GM21717 (cell line): ENCODE measurements at regions not wholly inside any gene's neighbourhood (a gene's known extent, or its start where the extent isn't known, plus 50 kb on each side); places are given as distances from the start of the nearest gene placed in this dataset.

Source experiments
- ATAC-seq: cut with Tn5 transposase; IDR thresholded peaks from one replicate; pipeline ENCODE4 v1.9.1; 2021; ENCODE audit warnings: mild to moderate bottlenecking, moderate library complexity; ENCODE audit not compliant: unreplicated experiment

DNA sequence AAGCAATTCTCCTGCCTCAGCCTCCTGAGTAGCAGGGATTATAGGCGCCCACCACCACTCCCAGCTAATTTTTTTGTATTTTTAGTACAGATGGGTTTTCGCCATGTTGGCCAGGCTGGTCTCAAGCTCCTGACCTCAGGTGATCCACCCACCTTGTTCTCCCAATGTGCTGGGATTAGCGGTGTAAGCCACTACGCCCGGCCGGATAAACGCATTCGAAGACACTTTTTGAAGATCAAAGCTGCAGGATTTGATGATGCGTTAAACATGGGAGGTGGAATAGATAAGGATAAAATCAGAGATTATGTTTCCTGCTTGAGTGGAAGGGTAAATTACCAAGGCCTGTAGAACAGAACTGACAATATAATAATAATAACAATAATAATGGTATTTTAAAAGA, 389.4 kb upstream of the POU3F1 start:
- ATAC-seq = no peak

DNA sequence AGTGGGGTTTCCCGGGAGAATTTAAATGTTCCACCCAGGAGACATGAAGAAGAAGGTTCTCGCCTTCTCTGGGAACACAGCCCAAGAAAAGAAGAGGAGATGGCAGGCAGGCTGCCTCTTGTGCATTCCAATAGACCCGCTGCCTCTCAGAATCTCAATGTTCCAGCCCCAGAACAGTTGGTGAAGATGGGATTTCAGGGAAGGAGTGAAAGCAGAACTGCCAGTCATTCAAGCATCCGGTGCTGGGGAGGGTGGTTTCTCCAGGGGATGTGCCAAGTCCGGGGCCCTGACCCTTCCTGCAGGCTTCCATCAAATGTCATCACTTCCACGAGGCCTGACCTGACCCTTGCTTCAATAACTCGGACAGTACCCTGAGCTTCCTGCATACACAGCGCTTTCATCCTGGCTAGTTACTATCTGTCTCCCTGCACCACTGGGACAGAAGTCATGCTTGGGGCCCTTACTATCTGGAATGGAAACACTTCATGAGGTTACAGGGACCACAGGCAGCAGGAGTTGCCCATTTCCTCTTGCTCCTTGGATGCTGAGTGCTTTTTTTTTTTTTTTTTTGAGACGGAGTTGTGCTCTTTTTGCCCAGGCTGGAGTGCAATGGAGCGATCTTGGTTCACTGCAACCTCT, 386.6 kb upstream of the POU3F1 start:
- ATAC-seq = no peak

DNA sequence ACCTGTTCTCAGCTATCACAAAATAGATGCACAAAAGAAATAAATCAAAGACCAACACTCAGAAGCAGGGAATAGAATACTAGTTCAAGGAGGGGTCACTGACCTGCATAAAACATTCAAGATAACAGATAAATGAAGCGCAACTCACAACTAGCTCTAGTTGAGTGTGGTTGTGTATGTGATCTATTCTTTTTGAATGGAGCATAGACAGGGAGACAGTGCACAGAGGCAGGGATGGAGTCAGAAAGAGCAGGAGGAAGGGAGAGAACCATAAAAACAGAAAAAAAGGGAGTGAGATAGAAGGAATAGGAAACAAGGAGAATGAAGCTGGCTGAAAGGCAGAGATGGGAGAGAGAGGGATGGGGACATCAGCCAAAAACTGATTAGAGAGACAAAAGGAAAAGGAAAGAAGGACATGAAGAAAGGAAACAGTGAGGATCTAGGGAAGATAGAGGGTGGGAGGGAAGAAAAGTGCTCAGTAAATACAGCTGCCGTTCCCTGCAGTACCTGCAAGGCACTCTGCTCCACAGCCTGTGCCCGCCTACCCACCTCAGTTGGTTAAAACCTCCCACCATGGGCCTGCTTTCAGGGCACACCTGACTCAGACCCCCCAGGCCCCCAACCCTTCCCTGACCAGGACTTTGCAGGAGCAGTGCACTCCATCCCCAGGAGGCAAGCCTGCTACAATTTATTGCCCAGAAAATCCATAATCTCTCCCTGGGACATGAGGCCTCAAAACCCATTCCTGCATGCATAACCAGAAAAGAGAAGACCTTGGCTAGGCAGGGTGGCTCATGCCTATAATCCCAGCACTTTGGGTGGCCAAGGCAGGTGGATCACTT, 385.2 kb upstream of the POU3F1 start:
- no peak for ATAC-seq

DNA sequence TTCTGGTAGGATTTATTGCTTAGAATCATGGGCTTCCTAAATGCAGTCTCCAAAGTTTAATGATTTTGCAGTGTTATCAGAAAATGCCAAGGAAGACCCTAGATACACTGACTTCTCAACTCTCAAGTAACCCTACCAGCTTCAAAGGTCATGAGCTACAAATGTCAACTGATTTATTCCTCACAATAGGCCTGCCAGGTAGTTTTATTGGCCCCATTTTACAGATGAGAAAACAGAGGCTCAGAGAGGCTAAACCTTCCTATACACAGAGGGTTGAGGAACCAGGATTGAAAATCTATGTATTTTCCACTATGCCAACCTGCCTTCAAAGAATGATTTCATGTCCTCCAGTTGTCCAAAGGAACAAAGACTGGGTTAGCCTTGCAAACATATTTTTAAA, 384.4 kb upstream of the POU3F1 start:
- ATAC-seq = no peak

DNA sequence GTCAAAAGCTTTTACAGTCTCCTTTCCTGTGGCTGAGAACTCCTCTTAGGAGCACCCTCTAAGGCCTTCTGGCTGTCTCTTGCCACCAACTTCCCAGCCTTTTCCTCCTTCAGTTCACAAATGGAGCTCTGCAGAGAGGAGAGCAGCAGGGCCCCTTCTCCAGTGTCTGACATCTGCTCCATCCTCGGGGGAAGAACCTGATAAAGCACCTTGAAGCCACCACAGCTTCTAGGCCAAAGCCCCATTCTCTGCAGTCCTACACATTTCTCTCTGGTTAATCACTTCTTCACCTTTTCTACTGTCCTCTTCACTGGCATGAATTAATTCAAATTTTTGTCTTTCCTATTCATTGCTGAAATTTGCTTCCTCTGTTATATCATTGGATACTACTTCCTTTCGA, 378.1 kb upstream of the POU3F1 start:
- no peak for ATAC-seq

DNA sequence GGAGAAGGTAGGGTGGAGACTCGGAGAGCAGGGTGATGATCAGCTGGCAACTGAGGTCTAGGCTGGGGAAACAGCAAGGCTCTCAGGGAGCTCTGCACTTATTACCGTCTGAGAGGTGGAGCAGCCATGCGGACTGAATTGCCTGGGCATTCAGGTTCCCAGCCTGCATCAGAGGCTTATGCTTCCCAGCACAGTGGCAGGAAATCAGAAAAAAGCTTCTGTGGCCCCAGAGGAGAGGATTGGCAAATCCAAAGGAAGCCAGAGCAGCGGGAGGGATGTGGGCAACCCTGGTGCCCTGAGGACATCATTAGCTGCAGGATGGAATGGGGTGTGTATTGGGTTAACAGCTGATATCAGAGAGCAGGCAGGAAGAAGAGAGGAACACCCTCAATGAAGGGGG, 374.1 kb upstream of the POU3F1 start:
- no peak for ATAC-seq

DNA sequence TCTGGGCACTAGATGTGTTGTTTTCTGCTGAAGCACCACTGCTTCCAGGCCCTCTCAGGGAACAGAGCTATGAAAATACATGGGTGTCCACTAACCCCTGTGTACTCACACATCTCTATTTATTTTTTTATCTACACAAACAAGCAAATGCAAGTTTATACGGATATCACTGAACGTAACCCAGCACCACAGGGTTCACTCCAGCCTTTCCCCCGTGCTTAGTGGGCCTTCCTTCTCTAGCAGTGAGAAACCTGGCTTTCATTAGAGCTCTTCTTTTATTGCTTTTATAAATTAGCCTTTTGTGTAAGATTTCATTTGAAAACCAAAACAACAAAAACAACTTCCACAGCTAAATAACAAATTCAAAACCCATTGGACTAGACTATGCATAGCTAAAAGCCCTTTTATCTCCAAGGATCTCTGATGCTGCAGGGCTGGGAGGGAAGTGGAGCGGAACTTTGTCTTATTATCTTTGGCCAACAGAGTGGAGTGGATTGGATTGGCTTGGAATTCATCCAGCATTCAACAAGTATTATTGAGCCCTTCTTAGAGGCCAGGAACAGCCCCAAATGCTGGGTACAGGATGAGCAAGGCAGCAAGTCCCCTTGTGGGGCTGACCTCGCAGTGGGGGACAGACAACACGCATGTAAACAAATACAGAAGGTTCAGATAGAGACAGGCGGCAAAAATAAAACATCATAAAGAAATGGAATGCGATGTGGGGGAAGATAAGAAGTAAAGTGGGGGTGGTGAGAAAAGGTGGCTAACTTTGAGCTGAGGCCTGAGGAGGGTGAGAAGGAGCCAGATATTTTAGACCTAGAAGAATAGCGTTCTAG, 371.8 kb upstream of the POU3F1 start:
- no peak for ATAC-seq

DNA sequence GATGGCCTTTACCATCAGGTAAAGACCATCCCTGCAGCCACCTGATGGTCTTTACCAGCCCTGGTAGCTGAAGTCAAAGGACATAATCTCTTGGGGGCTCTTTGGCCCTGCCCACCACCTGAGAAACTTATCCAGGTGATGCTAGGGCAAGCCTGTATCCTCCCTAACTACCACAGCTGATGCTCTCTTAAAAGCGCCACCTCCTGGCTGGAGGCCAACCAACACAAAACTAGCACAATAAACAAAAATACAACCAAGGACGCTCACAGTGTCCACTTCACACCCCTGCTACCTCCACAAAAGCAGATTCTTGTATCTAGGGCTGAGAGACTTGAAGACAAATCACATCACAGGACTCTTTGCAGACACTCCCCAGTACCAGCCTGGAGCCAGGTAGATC, 357.1 kb upstream of the POU3F1 start:
- ATAC-seq = no peak

DNA sequence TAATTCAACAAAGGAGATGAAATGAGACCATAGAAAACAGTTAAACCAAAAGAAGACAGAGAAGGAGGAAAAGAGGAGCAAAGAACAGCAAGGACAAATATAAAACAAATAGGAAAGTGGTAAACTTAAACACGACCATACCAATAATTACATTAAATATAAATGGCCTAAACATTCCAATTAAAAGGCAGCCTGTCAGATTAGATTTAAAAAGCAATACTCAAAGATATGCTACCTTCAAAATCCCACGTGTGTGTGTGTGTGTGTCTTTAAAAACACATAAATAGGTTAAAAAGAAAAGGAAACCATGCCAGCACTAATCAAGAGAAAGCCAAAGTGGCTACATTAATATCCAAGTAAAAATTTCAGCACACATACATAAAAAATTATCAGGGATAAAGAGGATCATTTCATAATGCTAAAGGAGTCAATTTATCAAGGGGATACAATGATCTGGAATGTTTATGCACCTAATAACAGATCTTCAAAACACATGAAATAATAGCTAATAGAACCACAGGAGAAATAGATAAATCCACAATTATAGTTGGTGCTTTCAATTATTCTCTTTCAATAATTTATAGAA, 355.7 kb upstream of the POU3F1 start:
- ATAC-seq = no peak

DNA sequence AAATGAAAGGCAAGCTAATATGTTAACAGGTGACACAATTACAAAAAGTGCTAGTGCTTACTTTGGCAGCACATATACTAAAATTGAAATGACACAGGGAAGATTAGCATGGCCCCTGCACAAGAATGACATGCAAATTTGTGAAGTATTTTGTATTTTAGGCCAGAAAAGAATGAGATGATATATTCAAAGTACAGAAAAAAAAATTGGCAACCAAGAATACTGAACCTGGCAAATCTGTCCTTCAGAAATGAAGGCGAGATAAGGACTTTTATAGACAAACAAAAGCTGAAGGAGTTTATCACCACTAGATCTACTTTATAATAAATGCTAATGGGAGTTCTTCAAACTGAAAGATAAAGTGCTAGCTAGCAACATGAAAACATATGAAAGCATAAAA, 350.0 kb upstream of the POU3F1 start:
- ATAC-seq = no peak

DNA sequence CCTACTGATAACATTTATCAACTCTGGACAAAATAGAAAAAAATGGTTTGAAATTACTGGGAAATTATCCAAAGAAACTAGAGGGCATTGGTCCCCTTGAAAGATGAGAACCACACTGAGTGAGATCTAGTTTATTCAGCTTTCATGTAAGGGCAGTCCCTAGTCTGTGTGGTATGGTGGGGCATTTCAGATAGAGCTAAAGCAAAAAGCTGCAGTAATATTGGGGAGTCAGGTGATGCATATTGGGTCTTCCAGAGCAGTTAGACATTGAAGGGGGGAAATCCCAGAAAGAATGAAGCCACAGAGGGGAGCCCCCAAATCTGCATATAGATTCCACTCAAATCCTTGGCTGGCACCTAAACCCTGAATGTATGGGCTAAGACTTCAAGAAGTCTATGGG, 347.7 kb upstream of the POU3F1 start:
- no peak for ATAC-seq

DNA sequence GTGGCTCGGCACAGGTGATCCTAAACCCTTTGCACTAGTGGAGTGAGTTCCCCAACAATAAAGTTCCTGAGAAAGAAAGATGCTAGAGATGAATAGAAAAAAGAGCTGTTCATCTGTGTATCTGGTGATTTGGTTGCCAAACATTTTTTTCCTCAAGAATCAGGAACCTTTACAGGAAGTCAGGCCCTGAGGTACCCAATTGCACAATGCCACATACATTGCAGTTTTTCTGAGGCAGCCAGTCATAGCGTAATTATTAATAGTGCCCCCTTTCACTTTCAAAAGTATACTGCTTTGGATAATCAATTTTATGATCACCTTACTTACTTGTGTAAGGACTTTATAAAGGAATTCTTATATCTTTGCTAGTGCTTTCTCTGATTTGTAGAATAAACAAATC, 346.3 kb upstream of the POU3F1 start:
- ATAC-seq = no peak

DNA sequence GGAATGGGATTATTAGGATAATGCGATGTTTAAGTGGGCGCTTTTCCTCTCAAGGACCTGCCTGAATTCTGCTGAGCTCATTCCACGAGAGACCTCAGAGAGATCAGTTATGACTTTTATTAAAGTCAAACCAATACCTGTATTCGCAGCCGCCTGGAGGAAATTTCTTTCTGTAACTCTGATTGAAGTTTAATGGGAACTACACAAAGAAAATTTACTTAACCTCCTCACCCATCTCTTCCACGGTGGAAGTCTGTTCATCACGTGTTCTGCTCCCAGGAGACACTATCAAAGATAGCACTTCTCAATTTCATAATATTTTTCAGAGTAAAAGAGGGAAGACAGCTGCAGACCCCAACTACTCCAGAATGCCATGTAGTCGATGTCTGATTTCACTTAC, 334.7 kb upstream of the POU3F1 start:
- no peak for ATAC-seq

DNA sequence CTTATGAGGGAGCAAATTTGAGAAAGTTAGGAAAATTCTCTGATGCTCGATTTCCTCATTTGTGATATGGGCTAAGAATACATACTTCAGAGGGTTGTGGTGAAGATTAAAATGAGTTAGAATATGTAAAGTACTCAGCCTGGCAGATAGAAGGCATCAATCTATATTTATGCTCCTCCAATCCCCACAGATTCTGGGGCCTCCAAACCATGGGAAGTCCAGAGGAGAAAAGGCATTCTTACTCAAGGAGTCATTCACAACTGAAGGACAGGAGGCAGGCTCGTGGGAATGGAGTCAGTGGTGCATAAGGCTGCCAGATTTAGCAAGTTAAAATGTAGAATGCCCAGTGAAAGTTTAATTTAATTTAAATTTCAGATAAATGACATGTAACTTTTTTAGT, 330.0 kb upstream of the POU3F1 start:
- no peak for ATAC-seq

DNA sequence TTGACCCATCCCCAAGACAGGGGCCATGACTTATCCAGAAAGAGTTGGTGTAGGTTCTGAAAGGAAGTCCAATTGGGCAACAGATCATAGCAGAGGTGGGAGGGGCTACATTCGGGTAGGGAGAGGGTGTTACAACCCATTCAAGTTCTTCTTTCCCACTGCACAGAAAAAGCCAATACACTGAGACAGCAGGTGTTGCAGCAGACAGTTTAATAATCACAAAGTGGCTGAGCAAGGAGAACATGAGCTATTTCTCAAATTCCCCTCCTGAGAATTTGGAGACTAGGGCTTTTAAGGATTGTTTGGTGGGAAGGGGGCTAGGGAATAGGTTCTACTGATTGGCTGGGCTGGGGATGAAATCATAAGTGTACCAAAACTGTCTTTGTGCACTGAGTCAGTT, 328.4 kb upstream of the POU3F1 start:
- ATAC-seq = no peak

DNA sequence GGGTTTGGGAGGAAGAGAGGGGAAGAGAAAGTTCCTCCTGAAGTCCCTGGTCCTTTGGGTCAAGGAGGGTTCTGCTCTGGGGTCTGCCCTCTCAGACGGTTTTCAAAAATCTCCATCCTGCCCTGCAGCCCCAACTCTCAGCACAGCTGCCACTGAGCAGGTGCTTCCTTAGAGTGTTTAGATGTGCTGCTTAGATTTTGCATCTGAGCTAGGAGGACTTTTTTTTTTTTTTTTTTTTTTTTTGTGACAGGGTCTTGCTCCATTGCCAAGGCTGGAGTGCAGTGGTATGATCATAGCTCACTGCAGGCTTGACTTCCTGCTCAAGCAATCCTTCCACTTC, 324.9 kb upstream of the POU3F1 start:
- no peak for ATAC-seq

DNA sequence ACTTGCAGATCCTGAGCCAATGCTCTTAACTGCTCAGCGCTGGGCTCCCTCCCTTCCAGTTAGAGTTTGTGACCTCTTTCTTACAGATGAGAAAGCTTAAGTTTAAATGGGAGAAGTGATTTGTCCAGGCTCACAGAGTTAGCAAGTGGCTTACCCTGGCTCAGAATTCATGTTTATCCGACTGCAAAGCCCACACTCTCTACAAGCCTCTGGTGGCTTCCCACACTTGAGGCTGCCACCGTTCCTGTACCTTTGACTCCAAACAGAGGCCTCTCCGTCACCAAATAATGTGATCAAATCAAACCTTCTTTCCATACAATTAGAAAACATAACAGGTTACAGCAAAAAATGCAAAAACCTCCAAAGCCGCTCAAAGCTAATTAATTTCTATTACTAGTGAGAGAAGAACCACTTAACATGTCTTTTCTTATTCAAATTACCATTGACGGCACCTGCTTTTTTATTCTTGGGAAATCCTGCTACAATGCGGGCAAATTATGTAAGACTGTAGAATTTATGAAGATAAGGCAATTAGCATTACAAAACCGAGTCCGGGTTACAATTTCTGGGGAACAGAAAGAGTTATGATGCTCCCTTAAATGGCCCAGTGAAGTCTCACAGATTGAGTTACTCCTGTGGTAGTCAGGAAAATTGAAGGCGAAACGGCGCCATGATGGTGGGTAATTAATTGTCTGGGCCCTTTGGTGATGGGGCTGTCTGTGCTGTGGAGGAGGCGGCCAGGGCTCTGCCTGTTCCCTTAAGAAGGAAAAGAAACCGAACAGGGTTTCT, 324.3 kb upstream of the POU3F1 start:
- ATAC-seq = no peak

DNA sequence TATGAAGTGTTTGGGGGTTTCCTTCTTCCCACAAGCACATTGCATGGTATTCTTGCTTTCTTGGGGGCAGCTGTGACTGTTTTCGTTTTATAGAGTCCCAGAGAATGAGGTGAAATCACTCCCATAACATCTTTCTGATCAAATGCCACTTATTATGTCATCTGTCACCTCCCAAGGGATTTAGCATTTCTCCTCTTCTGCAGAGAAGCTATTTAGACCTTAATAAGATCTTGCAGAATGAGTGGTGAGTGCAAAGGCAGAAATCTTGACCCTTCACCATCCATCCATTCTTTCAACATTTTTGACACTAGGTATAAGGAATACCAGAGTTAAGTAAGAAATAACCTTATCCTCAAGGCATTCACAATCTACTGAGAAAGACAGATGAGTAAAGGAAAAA, 318.6 kb upstream of the POU3F1 start:
- ATAC-seq = no peak

DNA sequence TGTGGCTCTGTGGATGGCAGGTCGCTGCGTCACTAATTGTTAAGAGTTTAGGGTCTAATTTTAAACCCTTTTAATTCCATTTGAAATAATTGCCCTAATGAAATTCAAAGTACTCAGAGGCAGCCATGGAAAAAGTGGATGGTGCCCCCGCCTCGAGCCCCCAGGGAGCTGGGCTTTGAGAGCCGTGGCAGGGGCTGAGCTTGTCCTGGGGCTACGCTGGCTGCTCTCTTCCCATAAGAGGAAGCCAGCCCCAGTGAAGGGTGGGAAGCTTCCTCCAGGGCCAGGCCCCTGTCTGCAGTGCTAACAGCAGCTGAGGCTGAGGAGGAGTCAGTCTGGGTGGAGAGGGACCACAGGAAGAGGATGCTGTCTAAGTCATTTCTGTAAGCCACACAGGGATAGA, 315.0 kb upstream of the POU3F1 start:
- no peak for ATAC-seq

DNA sequence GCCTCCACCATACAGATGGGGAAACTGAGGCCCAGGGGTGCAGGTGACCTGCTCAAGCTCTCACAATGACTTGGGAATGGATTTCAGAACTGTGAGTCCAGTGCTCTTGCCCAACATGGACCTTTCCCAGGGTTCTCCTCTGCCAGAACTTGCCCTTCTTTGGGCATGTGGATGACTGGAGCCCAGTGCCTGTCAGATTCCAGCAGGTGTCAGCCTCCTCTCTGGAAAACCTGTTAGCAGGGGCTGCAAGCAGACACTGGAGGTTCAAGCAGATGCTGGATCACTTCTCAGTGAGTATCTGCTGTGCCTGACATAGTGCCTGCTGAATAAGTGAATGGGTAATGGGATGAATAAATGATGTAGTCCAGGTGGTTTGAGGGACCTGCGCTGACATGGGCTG, 314.2 kb upstream of the POU3F1 start:
- no peak for ATAC-seq

DNA sequence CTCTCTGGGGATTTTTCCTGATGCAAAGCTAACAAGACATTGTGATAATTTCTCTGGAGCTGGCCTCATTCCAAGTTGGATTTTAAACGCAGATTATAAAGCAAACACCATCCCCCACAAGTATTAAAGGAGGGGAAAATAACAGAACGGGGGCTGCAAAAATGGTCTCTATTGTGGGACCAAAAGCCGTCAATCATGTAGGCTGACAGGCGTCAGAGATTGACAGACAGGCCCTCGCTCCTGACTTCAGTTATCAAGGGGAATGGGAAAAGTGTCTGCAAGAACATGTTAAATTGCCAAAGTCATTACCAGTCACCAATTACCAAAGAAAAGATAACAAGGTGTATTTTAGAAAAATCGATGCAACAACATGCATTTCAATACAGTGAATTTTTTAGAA, 307.4 kb upstream of the POU3F1 start:
- ATAC-seq = no peak
